GM19239 (cell line): ENCODE measurements at regions not wholly inside any gene's neighbourhood (a gene's known extent, or its start where the extent isn't known, plus 50 kb on each side); places are given as distances from the start of the nearest gene placed in this dataset.

ENCODE experiments used
- DNase-seq: peaks from one replicate; pipeline ENCODE4 v3.0.0; 2011; ENCODE audit warnings: low spot score; ENCODE audit not compliant: insufficient read length
- FAIRE-seq: peaks from 2 replicates; lab custom pipeline; 2011; peaks lifted over from hg19 to GRCh38; lab: Jason Lieb, UNC

- no peak for FAIRE-seq
- DNase-seq, result no peak
These were observed 222.2 kb upstream of the MEF2C start for GRCh38 chr5:89105171-89105695.

- FAIRE-seq (no peak), DNase-seq (no peak)
These were observed 215.3 kb upstream of the MEF2C start for GRCh38 chr5:89098199-89098756.

GRCh38 chr5:89097103-89097502 is 214.1 kb upstream of the MEF2C start:
- FAIRE-seq, result peak; percentile 85

GRCh38 chr5:89095341-89095740 is 212.4 kb upstream of the MEF2C start:
- FAIRE-seq (peak; percentile 78), DNase-seq (no peak)

More at GRCh38 chr5:89097103-89097502, 214.1 kb upstream of the MEF2C start:
- DNase-seq, result peak; percentile 7

- no peak for DNase-seq
- FAIRE-seq, result no peak
These were observed 207.1 kb upstream of the MEF2C start for GRCh38 chr5:89090037-89090436.

GRCh38 chr5:89087551-89088318 is 204.8 kb upstream of the MEF2C start:
- FAIRE-seq (peak; percentile 35), DNase-seq (no peak)

- DNase-seq, result no peak
These were observed 204.1 kb upstream of the MEF2C start for GRCh38 chr5:89087128-89087527.

GRCh38 chr5:89086390-89087086 is 203.6 kb upstream of the MEF2C start:
- DNase-seq, result no peak
- FAIRE-seq, result no peak

More at GRCh38 chr5:89087128-89087527, 204.1 kb upstream of the MEF2C start:
- FAIRE-seq, result no peak

GRCh38 chr5:89083791-89084190 is 200.8 kb upstream of the MEF2C start:
- FAIRE-seq, result no peak
- no peak for DNase-seq

- peak; percentile 95 for FAIRE-seq
- peak; percentile 5 for DNase-seq
These were observed 198.4 kb upstream of the MEF2C start for GRCh38 chr5:89081360-89081759.

GRCh38 chr5:89080467-89081116 is 197.6 kb upstream of the MEF2C start:
- DNase-seq (no peak), FAIRE-seq (peak; percentile 85)

GRCh38 chr5:89072842-89073672 is 190.1 kb upstream of the MEF2C start:
- FAIRE-seq, result peak; percentile 86

GRCh38 chr5:89071941-89072331 is 189.0 kb upstream of the MEF2C start:
- FAIRE-seq (no peak), DNase-seq (no peak)

More at GRCh38 chr5:89072842-89073672, 190.1 kb upstream of the MEF2C start:
- DNase-seq, result no peak

GRCh38 chr5:89071101-89071940 is 188.3 kb upstream of the MEF2C start:
- peak; percentile 14 for DNase-seq
- FAIRE-seq, result peak; percentile 94

GRCh38 chr5:89069591-89069990 is 186.6 kb upstream of the MEF2C start:
- peak; percentile 70 for FAIRE-seq

GRCh38 chr5:89067362-89067761 is 184.4 kb upstream of the MEF2C start:
- FAIRE-seq (no peak), DNase-seq (no peak)

More at GRCh38 chr5:89069591-89069990, 186.6 kb upstream of the MEF2C start:
- DNase-seq, result no peak

- FAIRE-seq (peak; percentile 80), DNase-seq (peak; percentile 9)
These were observed 182.9 kb upstream of the MEF2C start for GRCh38 chr5:89065919-89066318.

- FAIRE-seq (no peak), DNase-seq (no peak)
These were observed 181.8 kb upstream of the MEF2C start for GRCh38 chr5:89064736-89065135.

GRCh38 chr5:89064054-89064453 is 181.1 kb upstream of the MEF2C start:
- FAIRE-seq (no peak), DNase-seq (no peak)
